IMR-90 (cell line): ENCODE measurements at regions not wholly inside any gene's neighbourhood (a gene's known extent, or its start where the extent isn't known, plus 50 kb on each side); places are given as distances from the start of the nearest gene placed in this dataset.

Source experiments
- ATAC-seq: fragments of 200-7000 bp; cut with Tn5 transposase; 2 replicates; pipeline ENCODE4 v1.9.1; 2020; ENCODE audit warnings: low read depth, mild to moderate bottlenecking, moderate library complexity
- BruUV-seq: library from RNA; stranded (reverse); fragments of 400-500 nt; replicated peaks from 2 replicates; lab custom pipeline; 2021; lab: Mats Ljungman, UMichigan
- CTCF ChIA-PET: fragments of 300-600 bp; formaldehyde crosslinking; extraction: SDS; loops from one replicate; lab custom pipeline; 2021; ENCODE audit warnings: antibody characterized with exemption; lab: Yijun Ruan, JAX
- POLR2A ChIA-PET: fragments of 300-600 bp; sonication (Branson Sonifier 250); formaldehyde crosslinking; loops from one replicate; lab custom pipeline; 2022; ENCODE audit warnings: antibody characterized with exemption; ENCODE audit not compliant: unreplicated experiment; lab: Charles Lee
- DNase-seq: peaks from one replicate; pipeline ENCODE4 v3.0.0; 2013
- H2AFZ ChIP-seq: replicated peaks from 2 replicates; pipeline ENCODE3; 2013; ENCODE audit warnings: low read length, mild to moderate bottlenecking; ENCODE audit not compliant: poor library complexity
- H2AK5ac ChIP-seq: 2 replicates; pipeline ENCODE4 v1.6.1; 2013; ENCODE audit warnings: low read depth, low read length, inconsistent platforms
- H2AK9ac ChIP-seq: replicated peaks from 2 replicates; pipeline ENCODE3; 2013; ENCODE audit warnings: mild to moderate bottlenecking, low read depth, low read length, moderate library complexity; ENCODE audit not compliant: poor library complexity
- H2BK120ac ChIP-seq: 2 replicates; pipeline ENCODE4 v1.6.1; 2013; ENCODE audit warnings: low read depth, low read length, inconsistent platforms
- H2BK15ac ChIP-seq: 3 replicates; pipeline ENCODE4 v1.6.1; 2013; ENCODE audit warnings: low read depth, low read length, inconsistent platforms
- H2BK20ac ChIP-seq: 2 replicates; pipeline ENCODE4 v1.6.1; 2013; ENCODE audit warnings: low read depth, mild to moderate bottlenecking, inconsistent platforms, low read length, moderate library complexity
- H2BK5ac ChIP-seq: 2 replicates; pipeline ENCODE4 v1.6.1; 2013; ENCODE audit warnings: mild to moderate bottlenecking, low read depth, low read length, inconsistent platforms; ENCODE audit not compliant: poor library complexity, severe bottlenecking
- H3K14ac ChIP-seq: replicated peaks from 2 replicates; pipeline ENCODE4 v1.6.1; 2013; ENCODE audit warnings: low read depth, low read length, inconsistent platforms
- H3K18ac ChIP-seq: 2 replicates; pipeline ENCODE4 v1.6.1; 2013; ENCODE audit warnings: low read depth, low read length, control low read depth
- H3K23ac ChIP-seq: 2 replicates; pipeline ENCODE4 v1.6.1; 2013; ENCODE audit warnings: low read depth, low read length, inconsistent platforms
- H3K27ac ChIP-seq: 2 replicates; pipeline ENCODE4 v1.5.1; 2013; ENCODE audit warnings: mild to moderate bottlenecking, control low read depth, low read length; ENCODE audit not compliant: insufficient read depth
- H3K27me3 ChIP-seq: 2 replicates; pipeline ENCODE4 v1.6.1; 2013; ENCODE audit warnings: low read length; ENCODE audit not compliant: control insufficient read depth, insufficient read depth
- H3K36me3 ChIP-seq: 2 replicates; pipeline ENCODE4 v1.6.1; 2013; ENCODE audit warnings: low read length, mixed read lengths; ENCODE audit not compliant: control insufficient read depth, insufficient read depth
- H3K4ac ChIP-seq: 2 replicates; pipeline ENCODE4 v1.6.1; 2013; ENCODE audit warnings: low read depth, low read length, inconsistent platforms
- H3K4me1 ChIP-seq: 2 replicates; pipeline ENCODE4 v1.6.1; 2013; ENCODE audit warnings: low read length, mixed read lengths; ENCODE audit not compliant: control insufficient read depth, insufficient read depth
- H3K4me2 ChIP-seq: 2 replicates; pipeline ENCODE4 v1.6.1; 2013; ENCODE audit warnings: low read depth, mild to moderate bottlenecking, control low read depth, low read length, moderate library complexity
- H3K4me3 ChIP-seq: 2 replicates; pipeline ENCODE4 v1.5.1; 2013; ENCODE audit warnings: low read depth, mild to moderate bottlenecking, control low read depth, low read length, moderate library complexity; ENCODE audit not compliant: insufficient read depth
- H3K56ac ChIP-seq: 2 replicates; pipeline ENCODE4 v1.6.1; 2013; ENCODE audit warnings: low read length, inconsistent platforms; ENCODE audit not compliant: insufficient read depth; ENCODE audit errors: extremely low read depth
- H3K79me1 ChIP-seq, 2 experiments: 2 replicates each; pipeline ENCODE4 v1.6.1; 2013; ENCODE audit warnings: low read length in 2 of 2, inconsistent platforms in 1 of 2, low read depth in 1 of 2
- H3K9ac ChIP-seq: 2 replicates; pipeline ENCODE4 v1.6.1; 2013; ENCODE audit warnings: low read depth, low read length, control low read depth
- H3K9me1 ChIP-seq: 2 replicates; pipeline ENCODE4 v1.6.1; 2013; ENCODE audit warnings: low read length, inconsistent platforms; ENCODE audit not compliant: insufficient read depth
- H3K9me3 ChIP-seq: 2 replicates; pipeline ENCODE4 v1.6.1; 2013; ENCODE audit warnings: low read length; ENCODE audit not compliant: control insufficient read depth, insufficient read depth
- H4K20me1 ChIP-seq: 2 replicates; pipeline ENCODE4 v1.6.1; 2013; ENCODE audit warnings: low read length, inconsistent platforms; ENCODE audit not compliant: insufficient read depth
- H4K5ac ChIP-seq: 2 replicates; pipeline ENCODE4 v1.6.1; 2013; ENCODE audit warnings: mild to moderate bottlenecking, low read depth, low read length, control low read depth
- H4K8ac ChIP-seq, 2 experiments: 2 replicates each; pipeline ENCODE4 v1.6.1; 2013; ENCODE audit warnings: low read depth in 2 of 2, low read length in 2 of 2, control low read depth in 1 of 2, inconsistent platforms in 1 of 2
- H4K91ac ChIP-seq: 2 replicates; pipeline ENCODE4 v1.6.1; 2013; ENCODE audit warnings: low read depth, low read length, inconsistent platforms; ENCODE audit not compliant: insufficient read depth
- BHLHE40 ChIP-seq: fragments of 150-350 bp; IDR thresholded peaks from 2 replicates; pipeline ENCODE4 v1.6.1; 2016; ENCODE audit warnings: mild to moderate bottlenecking, low read depth, low read length
- CEBPB ChIP-seq: IDR thresholded peaks from 2 replicates; pipeline ENCODE4 v1.6.1; 2012; ENCODE audit warnings: low read depth, low read length, improper control_type of control experiment
- CHD1 ChIP-seq: IDR thresholded peaks from 2 replicates; pipeline ENCODE4 v1.6.1; 2012; ENCODE audit warnings: low read depth, low read length, improper control_type of control experiment
- CTCF ChIP-seq: conservative IDR thresholded peaks from 2 replicates; pipeline ENCODE4 v1.5.1; 2012; ENCODE audit warnings: mild to moderate bottlenecking, low read depth, low read length, improper control_type of control experiment
- ELK1 ChIP-seq: fragments of 150-350 bp; IDR thresholded peaks from 2 replicates; pipeline ENCODE4 v1.6.1; 2016; ENCODE audit warnings: low read depth, mild to moderate bottlenecking, low read length, moderate library complexity, borderline replicate concordance
- FOS ChIP-seq: fragments of 150-350 bp; IDR thresholded peaks from 2 replicates; pipeline ENCODE4 v1.6.1; 2016; ENCODE audit warnings: low read depth, low read length
- MAFK ChIP-seq: IDR thresholded peaks from 2 replicates; pipeline ENCODE4 v1.6.1; 2012; ENCODE audit warnings: low read depth, low read length, improper control_type of control experiment
- MAZ ChIP-seq: IDR thresholded peaks from 2 replicates; pipeline ENCODE4 v1.6.1; 2012; ENCODE audit warnings: low read depth, mild to moderate bottlenecking, low read length, improper control_type of control experiment, moderate library complexity, borderline replicate concordance
- MXI1 ChIP-seq: IDR thresholded peaks from 2 replicates; pipeline ENCODE4 v1.6.1; 2012; ENCODE audit warnings: low read depth, mild to moderate bottlenecking, low read length, moderate library complexity, borderline replicate concordance
- NFE2L2 ChIP-seq: fragments of 150-350 bp; IDR thresholded peaks from 2 replicates; pipeline ENCODE4 v1.6.1; 2016; ENCODE audit warnings: low read depth, mild to moderate bottlenecking, low read length
- POLR2A ChIP-seq: IDR thresholded peaks from 2 replicates; pipeline ENCODE4 v1.6.1; 2012; ENCODE audit warnings: mild to moderate bottlenecking, low read depth, low read length
- RAD21 ChIP-seq: IDR thresholded peaks from 2 replicates; pipeline ENCODE4 v1.6.1; 2012; ENCODE audit warnings: low read length, improper control_type of control experiment
- RCOR1 ChIP-seq: IDR thresholded peaks from 2 replicates; pipeline ENCODE4 v1.6.1; 2012; ENCODE audit warnings: mild to moderate bottlenecking, low read length, improper control_type of control experiment; ENCODE audit not compliant: insufficient replicate concordance
- RFX5 ChIP-seq: IDR thresholded peaks from 2 replicates; pipeline ENCODE4 v1.8.0; 2012; ENCODE audit warnings: low read depth, mild to moderate bottlenecking, low read length, moderate library complexity
- SMC3 ChIP-seq: fragments of 150-350 bp; IDR thresholded peaks from 2 replicates; pipeline ENCODE4 v1.6.1; 2016; ENCODE audit warnings: low read depth, mild to moderate bottlenecking, antibody characterized with exemption, low read length, moderate library complexity
- USF2 ChIP-seq: fragments of 150-350 bp; IDR thresholded peaks from 2 replicates; pipeline ENCODE4 v1.6.1; 2017; ENCODE audit warnings: mild to moderate bottlenecking, antibody characterized with exemption, low read length, low read depth
- dilution Hi-C: fragments of 300-500 bp; cut with HindIII; formaldehyde crosslinking; loops from one replicate; pipeline ENCODE4 v1.14.3; 2018; ENCODE audit warnings: low sequenced_read_pairs; ENCODE audit not compliant: unreplicated experiment
- in situ Hi-C: fragments of 300-500 bp; cut with MboI; formaldehyde crosslinking; loops from 3 replicates; pipeline ENCODE4 v1.14.3; 2019; ENCODE audit warnings: low sequenced_read_pairs, inconsistent platforms, mixed read lengths
- intact Hi-C: fragments of 100-400 bp; cut with micrococcal nuclease; formaldehyde crosslinking; loops from 2 replicates; pipeline ENCODE4 v1.10.0; 2022

- Histone ChIP-seq H3K9me1 (no peaks in the 10 kb centered on the region), H4K20me1 (no peaks in the 10 kb centered on the region), H4K5ac (no peak overlapping the region), H4K91ac (no peak overlapping the region), H2AFZ (no peak overlapping the region), H3K36me3 (no peaks in the 10 kb centered on the region), H2AK5ac (no peak overlapping the region), H2BK120ac (no peak overlapping the region), H3K56ac (no peak overlapping the region), H3K18ac (no peak overlapping the region), H4K8ac (no peak overlapping the region), H3K9me3 (no peaks in the 10 kb centered on the region), H2BK20ac (no peak overlapping the region), H2BK15ac (no peak overlapping the region), H3K4me3 (no peak overlapping the region), H3K4me1 (no peaks in the 10 kb centered on the region), H2AK9ac (no peak overlapping the region), H3K9ac (no peak overlapping the region), H3K4me2 (no peak overlapping the region; the same call in 1 of the 2 replicates), H3K27ac (no peak overlapping the region), H3K23ac (no peak overlapping the region), H3K79me1 (no peaks in the 10 kb centered on the region), H2BK5ac (no peak overlapping the region), H3K14ac (no peak overlapping the region), H3K4ac (no peak overlapping the region), H3K27me3 (no peaks in the 10 kb centered on the region; the same call in 1 of the 2 replicates)
- dilution Hi-C loops, result no loop called here
- ChIA-PET CTCF (no interaction called here), POLR2A (no interaction called here)
- BruUV-seq, result no TSS peak
- in situ Hi-C loops, result no loop called here
- intact Hi-C loops, result no loop called here
- DNase-seq, result peak; percentile 47
- no peak for ATAC-seq
- no peak for TF ChIP-seq USF2
- TF ChIP-seq BHLHE40, result no peak
- TF ChIP-seq CTCF, result no peak
- TF ChIP-seq NFE2L2, result no peak
- no peak for TF ChIP-seq MXI1
- TF ChIP-seq ELK1, result no peak
- TF ChIP-seq MAZ, result no peak
- no peak for TF ChIP-seq RCOR1
- TF ChIP-seq POLR2A, result no peak
- no peak for TF ChIP-seq MAFK
- no peak for TF ChIP-seq CEBPB
- TF ChIP-seq CHD1, result no peak
- no peak for TF ChIP-seq RAD21
- no peak for TF ChIP-seq FOS
- TF ChIP-seq SMC3, result no peak
- TF ChIP-seq RFX5, result no peak
Observed at GRCh38 chr1:221279146-221279545, 399.9 kb downstream of the HLX start.
